WTC11 (cell line): ENCODE measurements at regions not wholly inside any gene's neighbourhood (a gene's known extent, or its start where the extent isn't known, plus 50 kb on each side); places are given as distances from the start of the nearest gene placed in this dataset.

Source experiments
- ATAC-seq: fragments of 200-7000 bp; cut with Tn5 transposase; 2 replicates; pipeline ENCODE4 v1.10.0; 2021; ENCODE audit warnings: mild to moderate bottlenecking, moderate library complexity
- CTCF ChIA-PET: fragments of 300-600 bp; sonication (Branson Sonifier 250); formaldehyde crosslinking; loops from one replicate; lab custom pipeline; 2021; ENCODE audit warnings: antibody characterized with exemption; lab: Charles Lee
- POLR2A ChIA-PET: fragments of 350-600 bp; sonication (Branson Sonifier 250); formaldehyde crosslinking; loops from one replicate; lab custom pipeline; 2021; ENCODE audit warnings: antibody characterized with exemption; lab: Charles Lee
- DNase-seq: peaks from one replicate; pipeline ENCODE4 v3.0.0; 2021; ENCODE audit warnings: low spot score
- H3K27ac Mint-ChIP-seq: 2 replicates; pipeline ENCODE4 v1.8.0; 2021; ENCODE audit warnings: mixed read lengths
- H3K27me3 Mint-ChIP-seq: 2 replicates; pipeline ENCODE4 v1.8.0; 2021; ENCODE audit warnings: low read depth, mild to moderate bottlenecking, moderate library complexity, mixed read lengths
- H3K36me3 Mint-ChIP-seq: 2 replicates; pipeline ENCODE4 v1.8.0; 2021; ENCODE audit warnings: mixed read lengths
- H3K4me1 Mint-ChIP-seq: 2 replicates; pipeline ENCODE4 v1.8.0; 2022; ENCODE audit warnings: mixed read lengths
- H3K4me3 Mint-ChIP-seq: 2 replicates; pipeline ENCODE4 v1.8.0; 2021; ENCODE audit warnings: mild to moderate bottlenecking, moderate library complexity, mixed read lengths
- H3K9me3 Mint-ChIP-seq: 2 replicates; pipeline ENCODE4 v1.8.0; 2021; ENCODE audit warnings: mixed read lengths
- ATF1 ChIP-seq: sonication (generic); formaldehyde crosslinking; IDR thresholded peaks from 2 replicates; pipeline ENCODE4 v1.8.1; 2023; ENCODE audit warnings: mild to moderate bottlenecking, moderate library complexity, missing genetic modification reagents
- FOXJ3 ChIP-seq: sonication (generic); formaldehyde crosslinking; IDR thresholded peaks from 2 replicates; pipeline ENCODE4 v1.9.0; 2021; ENCODE audit warnings: missing genetic modification reagents, mild to moderate bottlenecking, borderline replicate concordance
- FOXP1 ChIP-seq: sonication (generic); formaldehyde crosslinking; IDR thresholded peaks from 2 replicates; pipeline ENCODE4 v1.8.0; 2022; ENCODE audit warnings: missing genetic modification reagents, mild to moderate bottlenecking, moderate library complexity, borderline replicate concordance
- GRHL2 ChIP-seq: fragments of 250-450 bp; sonication (Bioruptor Pico); IDR thresholded peaks from 2 replicates; pipeline ENCODE4 v1.8.0; 2022; ENCODE audit warnings: mild to moderate bottlenecking, moderate library complexity; ENCODE audit not compliant: insufficient replicate concordance, severe bottlenecking
- IRF1 ChIP-seq: sonication (generic); formaldehyde crosslinking; IDR thresholded peaks from 2 replicates; pipeline ENCODE4 v1.8.0; 2023; ENCODE audit warnings: missing genetic modification reagents
- IRF2 ChIP-seq: sonication (generic); formaldehyde crosslinking; IDR thresholded peaks from 2 replicates; pipeline ENCODE4 v1.8.0; 2022; ENCODE audit warnings: low read depth, missing genetic modification reagents, borderline replicate concordance
- JAZF1 ChIP-seq: fragments of 250-450 bp; sonication (Bioruptor Pico); IDR thresholded peaks from 2 replicates; pipeline ENCODE4 v1.9.0; 2021; ENCODE audit warnings: moderate library complexity, mild to moderate bottlenecking, inconsistent platforms
- MYBL2 ChIP-seq: sonication (generic); formaldehyde crosslinking; IDR thresholded peaks from 2 replicates; pipeline ENCODE4 v1.8.1; 2023; ENCODE audit warnings: mild to moderate bottlenecking, moderate library complexity, missing genetic modification reagents
- NR2C2 ChIP-seq: sonication (generic); formaldehyde crosslinking; IDR thresholded peaks from 2 replicates; pipeline ENCODE4 v1.8.0; 2022; ENCODE audit warnings: mild to moderate bottlenecking, missing genetic modification reagents
- SMAD3 ChIP-seq: sonication (generic); formaldehyde crosslinking; IDR thresholded peaks from 2 replicates; pipeline ENCODE4 v1.8.0; 2022; ENCODE audit warnings: missing genetic modification reagents, mild to moderate bottlenecking, borderline replicate concordance
- ZNF263 ChIP-seq: sonication (generic); formaldehyde crosslinking; IDR thresholded peaks from 2 replicates; pipeline ENCODE4 v1.8.1; 2022; ENCODE audit warnings: low read depth, mild to moderate bottlenecking, moderate library complexity, missing genetic modification reagents
- ZNF423 ChIP-seq: fragments of 250-450 bp; sonication (Bioruptor Pico); IDR thresholded peaks from 2 replicates; pipeline ENCODE4 v2.1.2; 2022; ENCODE audit warnings: mild to moderate bottlenecking, moderate library complexity
- ZNF512 ChIP-seq: sonication (generic); formaldehyde crosslinking; IDR thresholded peaks from 2 replicates; pipeline ENCODE4 v1.8.1; 2022; ENCODE audit warnings: missing genetic modification reagents, borderline replicate concordance
- ZNF671 ChIP-seq: fragments of 250-450 bp; sonication (Bioruptor Pico); IDR thresholded peaks from 2 replicates; pipeline ENCODE4 v1.8.0; 2021; ENCODE audit warnings: mild to moderate bottlenecking
- TF ChIP-seq, protein P1 (sequence below): sonication (generic); formaldehyde crosslinking; IDR thresholded peaks from 2 replicates; pipeline ENCODE4 v1.8.1; 2023; ENCODE audit warnings: mild to moderate bottlenecking, missing genetic modification reagents, moderate library complexity
- TF ChIP-seq, protein P2 (sequence below): fragments of 250-450 bp; sonication (Bioruptor Pico); IDR thresholded peaks from 2 replicates; pipeline ENCODE4 v1.8.0; 2021; ENCODE audit warnings: mild to moderate bottlenecking
- TF ChIP-seq, protein P3 (sequence below): sonication (generic); formaldehyde crosslinking; IDR thresholded peaks from 2 replicates; pipeline ENCODE4 v1.8.0; 2023; ENCODE audit warnings: missing genetic modification reagents, mild to moderate bottlenecking, borderline replicate concordance
- TF ChIP-seq, protein P4 (sequence below): sonication (generic); formaldehyde crosslinking; IDR thresholded peaks from 2 replicates; pipeline ENCODE4 v1.8.1; 2022; ENCODE audit warnings: mild to moderate bottlenecking, missing genetic modification reagents, moderate library complexity, borderline replicate concordance
- TF ChIP-seq, protein P5 (sequence below): sonication (generic); formaldehyde crosslinking; IDR thresholded peaks from 2 replicates; pipeline ENCODE4 v1.8.0; 2022; ENCODE audit warnings: mild to moderate bottlenecking, missing genetic modification reagents

DNA sequence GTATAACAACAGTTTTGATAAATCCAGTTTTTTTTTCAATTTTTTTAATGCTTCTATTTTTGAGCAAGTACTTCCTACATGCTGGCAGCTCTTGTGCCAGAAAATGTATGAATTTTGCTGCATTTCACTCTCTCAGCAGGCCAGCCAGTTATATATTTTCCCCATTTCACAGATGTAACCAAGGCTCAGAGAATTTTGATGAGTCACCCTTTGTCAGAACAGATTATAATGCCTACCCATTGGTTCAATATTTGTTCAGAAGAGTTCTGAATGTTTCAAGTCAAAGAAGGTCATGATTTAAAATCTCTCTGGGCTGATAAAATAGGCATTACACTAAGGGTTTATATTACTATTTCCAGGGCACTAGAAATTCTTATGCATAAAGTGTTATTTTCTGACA lies 452.2 kb downstream of the RWDD3 start (continued):
- TF ChIP-seq, protein P1, sequence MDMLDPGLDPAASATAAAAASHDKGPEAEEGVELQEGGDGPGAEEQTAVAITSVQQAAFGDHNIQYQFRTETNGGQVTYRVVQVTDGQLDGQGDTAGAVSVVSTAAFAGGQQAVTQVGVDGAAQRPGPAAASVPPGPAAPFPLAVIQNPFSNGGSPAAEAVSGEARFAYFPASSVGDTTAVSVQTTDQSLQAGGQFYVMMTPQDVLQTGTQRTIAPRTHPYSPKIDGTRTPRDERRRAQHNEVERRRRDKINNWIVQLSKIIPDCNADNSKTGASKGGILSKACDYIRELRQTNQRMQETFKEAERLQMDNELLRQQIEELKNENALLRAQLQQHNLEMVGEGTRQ = no peak
- TF ChIP-seq JAZF1 (CRISPR knock-in tag) = no peak
- TF ChIP-seq GRHL2 (CRISPR knock-in tag) = no peak
- no peak for TF ChIP-seq ZNF423 (CRISPR knock-in tag)
- no peak for TF ChIP-seq MYBL2 (CRISPR knock-in tag)
- TF ChIP-seq ZNF671 (CRISPR knock-in tag) = no peak

DNA sequence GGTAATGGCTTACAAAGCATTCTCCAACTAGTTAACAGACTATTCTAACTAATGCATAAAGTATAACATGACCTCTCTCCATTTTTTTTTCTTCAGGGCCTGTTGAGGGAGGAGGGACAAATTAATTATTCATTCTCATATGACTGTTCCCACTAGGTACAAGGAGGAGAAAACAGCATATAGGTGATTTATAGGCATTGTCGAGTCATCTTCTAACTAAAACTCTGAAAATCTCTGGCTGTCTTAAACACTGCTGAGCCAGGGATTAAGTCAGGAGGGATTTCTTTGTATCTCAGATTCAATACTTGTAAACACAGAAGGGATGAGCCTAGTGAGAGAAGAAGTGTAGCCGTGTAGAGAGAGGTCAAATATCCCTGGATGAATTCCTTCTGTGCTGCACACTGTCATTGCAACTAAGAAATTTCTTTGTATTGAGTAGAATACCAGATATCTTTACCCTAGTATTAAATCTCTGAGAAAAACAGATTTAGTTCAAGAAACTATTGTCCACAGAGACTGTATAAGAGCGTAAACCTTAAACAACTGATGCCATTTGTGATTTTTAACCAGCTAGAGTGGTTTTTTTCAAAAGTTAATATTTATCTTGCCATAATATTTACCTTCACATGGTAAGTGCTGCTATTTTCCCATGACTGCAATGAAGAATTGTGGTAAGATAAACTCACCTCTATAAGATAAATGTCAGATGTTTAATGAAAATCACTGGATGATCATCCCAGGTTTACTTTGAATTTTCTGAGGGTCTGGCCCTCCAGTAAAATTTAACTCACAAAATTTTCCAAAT lies 465.3 kb downstream of the RWDD3 start:
- POLR2A ChIA-PET = no interaction called here
- CTCF ChIA-PET = no interaction called here
- Mint-ChIP-seq H3K36me3 (peaks cover 21% of the 10 kb centered on the region), H3K4me3 (no peak overlapping the region), H3K27me3 (no peaks in the 10 kb centered on the region), H3K9me3 (peaks cover 25% of the 10 kb centered on the region), H3K27ac (no peak overlapping the region), H3K4me1 (no peaks in the 10 kb centered on the region)
- TF ChIP-seq SMAD3 (CRISPR knock-in tag) (no peak), NR2C2 (CRISPR knock-in tag) (no peak), ZNF512 (no peak), FOXJ3 (no peak), IRF1 (no peak), FOXP1 (CRISPR knock-in tag) (no peak), MYBL2 (CRISPR knock-in tag) (no peak), ATF1 (CRISPR knock-in tag) (no peak), IRF2 (CRISPR knock-in tag) (no peak), ZNF263 (CRISPR knock-in tag) (no peak)
- TF ChIP-seq, protein P2, sequence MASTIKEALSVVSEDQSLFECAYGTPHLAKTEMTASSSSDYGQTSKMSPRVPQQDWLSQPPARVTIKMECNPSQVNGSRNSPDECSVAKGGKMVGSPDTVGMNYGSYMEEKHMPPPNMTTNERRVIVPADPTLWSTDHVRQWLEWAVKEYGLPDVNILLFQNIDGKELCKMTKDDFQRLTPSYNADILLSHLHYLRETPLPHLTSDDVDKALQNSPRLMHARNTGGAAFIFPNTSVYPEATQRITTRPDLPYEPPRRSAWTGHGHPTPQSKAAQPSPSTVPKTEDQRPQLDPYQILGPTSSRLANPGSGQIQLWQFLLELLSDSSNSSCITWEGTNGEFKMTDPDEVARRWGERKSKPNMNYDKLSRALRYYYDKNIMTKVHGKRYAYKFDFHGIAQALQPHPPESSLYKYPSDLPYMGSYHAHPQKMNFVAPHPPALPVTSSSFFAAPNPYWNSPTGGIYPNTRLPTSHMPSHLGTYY = no peak
- TF ChIP-seq, protein P3, sequence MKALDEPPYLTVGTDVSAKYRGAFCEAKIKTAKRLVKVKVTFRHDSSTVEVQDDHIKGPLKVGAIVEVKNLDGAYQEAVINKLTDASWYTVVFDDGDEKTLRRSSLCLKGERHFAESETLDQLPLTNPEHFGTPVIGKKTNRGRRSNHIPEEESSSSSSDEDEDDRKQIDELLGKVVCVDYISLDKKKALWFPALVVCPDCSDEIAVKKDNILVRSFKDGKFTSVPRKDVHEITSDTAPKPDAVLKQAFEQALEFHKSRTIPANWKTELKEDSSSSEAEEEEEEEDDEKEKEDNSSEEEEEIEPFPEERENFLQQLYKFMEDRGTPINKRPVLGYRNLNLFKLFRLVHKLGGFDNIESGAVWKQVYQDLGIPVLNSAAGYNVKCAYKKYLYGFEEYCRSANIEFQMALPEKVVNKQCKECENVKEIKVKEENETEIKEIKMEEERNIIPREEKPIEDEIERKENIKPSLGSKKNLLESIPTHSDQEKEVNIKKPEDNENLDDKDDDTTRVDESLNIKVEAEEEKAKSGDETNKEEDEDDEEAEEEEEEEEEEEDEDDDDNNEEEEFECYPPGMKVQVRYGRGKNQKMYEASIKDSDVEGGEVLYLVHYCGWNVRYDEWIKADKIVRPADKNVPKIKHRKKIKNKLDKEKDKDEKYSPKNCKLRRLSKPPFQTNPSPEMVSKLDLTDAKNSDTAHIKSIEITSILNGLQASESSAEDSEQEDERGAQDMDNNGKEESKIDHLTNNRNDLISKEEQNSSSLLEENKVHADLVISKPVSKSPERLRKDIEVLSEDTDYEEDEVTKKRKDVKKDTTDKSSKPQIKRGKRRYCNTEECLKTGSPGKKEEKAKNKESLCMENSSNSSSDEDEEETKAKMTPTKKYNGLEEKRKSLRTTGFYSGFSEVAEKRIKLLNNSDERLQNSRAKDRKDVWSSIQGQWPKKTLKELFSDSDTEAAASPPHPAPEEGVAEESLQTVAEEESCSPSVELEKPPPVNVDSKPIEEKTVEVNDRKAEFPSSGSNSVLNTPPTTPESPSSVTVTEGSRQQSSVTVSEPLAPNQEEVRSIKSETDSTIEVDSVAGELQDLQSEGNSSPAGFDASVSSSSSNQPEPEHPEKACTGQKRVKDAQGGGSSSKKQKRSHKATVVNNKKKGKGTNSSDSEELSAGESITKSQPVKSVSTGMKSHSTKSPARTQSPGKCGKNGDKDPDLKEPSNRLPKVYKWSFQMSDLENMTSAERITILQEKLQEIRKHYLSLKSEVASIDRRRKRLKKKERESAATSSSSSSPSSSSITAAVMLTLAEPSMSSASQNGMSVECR = no peak
- TF ChIP-seq, protein P4, sequence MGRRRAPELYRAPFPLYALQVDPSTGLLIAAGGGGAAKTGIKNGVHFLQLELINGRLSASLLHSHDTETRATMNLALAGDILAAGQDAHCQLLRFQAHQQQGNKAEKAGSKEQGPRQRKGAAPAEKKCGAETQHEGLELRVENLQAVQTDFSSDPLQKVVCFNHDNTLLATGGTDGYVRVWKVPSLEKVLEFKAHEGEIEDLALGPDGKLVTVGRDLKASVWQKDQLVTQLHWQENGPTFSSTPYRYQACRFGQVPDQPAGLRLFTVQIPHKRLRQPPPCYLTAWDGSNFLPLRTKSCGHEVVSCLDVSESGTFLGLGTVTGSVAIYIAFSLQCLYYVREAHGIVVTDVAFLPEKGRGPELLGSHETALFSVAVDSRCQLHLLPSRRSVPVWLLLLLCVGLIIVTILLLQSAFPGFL = no peak
- TF ChIP-seq, protein P5, sequence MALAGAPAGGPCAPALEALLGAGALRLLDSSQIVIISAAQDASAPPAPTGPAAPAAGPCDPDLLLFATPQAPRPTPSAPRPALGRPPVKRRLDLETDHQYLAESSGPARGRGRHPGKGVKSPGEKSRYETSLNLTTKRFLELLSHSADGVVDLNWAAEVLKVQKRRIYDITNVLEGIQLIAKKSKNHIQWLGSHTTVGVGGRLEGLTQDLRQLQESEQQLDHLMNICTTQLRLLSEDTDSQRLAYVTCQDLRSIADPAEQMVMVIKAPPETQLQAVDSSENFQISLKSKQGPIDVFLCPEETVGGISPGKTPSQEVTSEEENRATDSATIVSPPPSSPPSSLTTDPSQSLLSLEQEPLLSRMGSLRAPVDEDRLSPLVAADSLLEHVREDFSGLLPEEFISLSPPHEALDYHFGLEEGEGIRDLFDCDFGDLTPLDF (CRISPR knock-in tag) = no peak
- ATAC-seq = no peak
- no peak for DNase-seq
